Lung (tissue), 11 donors: ENCODE measurements at regions not wholly inside any gene's neighbourhood (a gene's known extent, or its start where the extent isn't known, plus 50 kb on each side); places are given as distances from the start of the nearest gene placed in this dataset.
"Not testable (repeated sequence)": the region's sequence is repeated elsewhere in the genome, so short reads cannot be mapped to it uniquely, and the experiment has no call there.

Experiments
- ATAC-seq: fragments of 200-7000 bp; cut with Tn5 transposase; one replicate; pipeline ENCODE4 v1.9.1; 2020; ENCODE audit warnings: moderate number of reproducible peaks; ENCODE audit not compliant: insufficient read depth, low FRiP score
- DNase-seq, 3 donors: peaks; one replicate each; pipeline ENCODE4 v3.0.0-alpha.2; 2013 to 2017
- H3K27ac ChIP-seq, 2 donors: one replicate each; pipeline ENCODE4 v1.5.1; 2013; ENCODE audit warnings: mild to moderate bottlenecking in 2 of 2, moderate library complexity in 2 of 2, control low read depth in 1 of 2, inconsistent platforms in 1 of 2, low read depth in 1 of 2, low read length in 1 of 2
- H3K27me3 ChIP-seq, 3 donors: one replicate each; pipeline ENCODE4 v1.5.1; 2013; ENCODE audit warnings: low read length in 2 of 3; ENCODE audit not compliant: control insufficient read depth in 3 of 3, insufficient read depth in 3 of 3
- H3K36me3 ChIP-seq, 4 donors: one replicate each; pipeline ENCODE4 v1.5.1; 2013; ENCODE audit warnings: low read length in 4 of 4, mild to moderate bottlenecking in 1 of 4, moderate library complexity in 1 of 4; ENCODE audit not compliant: control insufficient read depth in 4 of 4, insufficient read depth in 4 of 4
- H3K4me1 ChIP-seq, 5 donors: one replicate each; pipeline ENCODE4 v1.5.1; 2013; ENCODE audit warnings: low read length in 5 of 5, mild to moderate bottlenecking in 2 of 5, moderate library complexity in 1 of 5; ENCODE audit not compliant: control insufficient read depth in 5 of 5, insufficient read depth in 5 of 5
- H3K4me3 ChIP-seq: one replicate; pipeline ENCODE4 v1.5.1; 2013; ENCODE audit warnings: mild to moderate bottlenecking, control low read depth, moderate library complexity
- H3K9ac ChIP-seq, 2 donors: one replicate each; pipeline ENCODE4 v1.5.1; 2013; ENCODE audit warnings: low read length in 2 of 2, control low read depth in 1 of 2; ENCODE audit not compliant: insufficient read depth in 1 of 2
- H3K9me3 ChIP-seq, 4 donors: one replicate each; pipeline ENCODE4 v1.5.1; 2013; ENCODE audit warnings: low read length in 3 of 4, mild to moderate bottlenecking in 1 of 4, moderate library complexity in 1 of 4; ENCODE audit not compliant: control insufficient read depth in 4 of 4, insufficient read depth in 3 of 4
- CTCF ChIP-seq: IDR thresholded peaks from 2 replicates; pipeline ENCODE4 v1.5.1; 2012; ENCODE audit warnings: mild to moderate bottlenecking; ENCODE audit errors: control extremely low read depth, extremely low read depth
- WGBS, 2 donors: extraction: QIAGEN DNeasy Blood & Tissue Kit; methylation state at CpG; one replicate each; pipeline ENCODE4 v1.1.7; 2013; 5-methylcytosine and 5-hydroxymethylcytosine counted together
- donor health status: control.
- donor health status: control.
- donor health status: Bipolar disorder and iron deficiency.
- donor health status: healthy.
- donor health status: DM: yes; HTN: yes; CAD: no.

- no peak for ATAC-seq
- WGBS, 2 donors = 83 to 88% methylated on average over 11 of the region's 11 CpGs
- Histone ChIP-seq H3K4me3 (no peak overlapping the region), H3K4me1 (no peaks in the 10 kb centered on the region), H3K27me3 (no peaks in the 10 kb centered on the region), H3K27ac (no peak overlapping the region), H3K9ac (no peak overlapping the region), H3K9me3 (peaks cover 0 to 3% (median 0%) of the 10 kb centered on the region in 4 donors), H3K36me3 (no peaks in the 10 kb centered on the region)
- DNase-seq = no peak
- TF ChIP-seq CTCF = no peak
Measured at GRCh38 chr2:7384773-7385349, 467.6 kb downstream of the RNF144A start.

GRCh38 chr2:7390311-7390710 is 473.1 kb downstream of the RNF144A start:
- H3K36me3 ChIP-seq, ATAC-seq, H3K9me3 ChIP-seq, H3K27ac ChIP-seq, H3K9ac ChIP-seq, DNase-seq, H3K4me1 ChIP-seq, H3K27me3 ChIP-seq, H3K4me3 ChIP-seq: not testable (repeated sequence)
- 84 to 94% methylated on average over 4 of the region's 4 CpGs for WGBS, 2 donors

- Histone ChIP-seq H3K27ac (no peak overlapping the region), H3K4me1 (no peaks in the 10 kb centered on the region), H3K4me3 (no peak overlapping the region), H3K9me3 (no peaks in the 10 kb centered on the region), H3K9ac (no peak overlapping the region), H3K27me3 (no peaks in the 10 kb centered on the region), H3K36me3 (no peaks in the 10 kb centered on the region)
- ATAC-seq = no peak
- TF ChIP-seq CTCF = no peak
- DNase-seq = no peak
- 86 to 93% methylated on average over 11 of the region's 11 CpGs for WGBS, 2 donors
Measured at GRCh38 chr2:7392076-7392787, 475.0 kb downstream of the RNF144A start.

- 92 to 96% methylated on average over 3 of the region's 3 CpGs for WGBS, 2 donors
- TF ChIP-seq CTCF = no peak
Measured at GRCh38 chr2:7394195-7394594, 477.0 kb downstream of the RNF144A start.

More at GRCh38 chr2:7394195-7394594, 477.0 kb downstream of the RNF144A start:
- no peak for ATAC-seq
- Histone ChIP-seq H3K36me3 (no peaks in the 10 kb centered on the region), H3K9me3 (no peaks in the 10 kb centered on the region), H3K4me1 (no peaks in the 10 kb centered on the region), H3K27ac (no peak overlapping the region), H3K4me3 (no peak overlapping the region), H3K27me3 (no peaks in the 10 kb centered on the region), H3K9ac (no peak overlapping the region)
- no peak for DNase-seq
